Neuronal stem cell (in vitro differentiated cells): ENCODE measurements at regions not wholly inside any gene's neighbourhood (a gene's known extent, or its start where the extent isn't known, plus 50 kb on each side); places are given as distances from the start of the nearest gene placed in this dataset.

Source experiments
- DNase-seq: peaks from one replicate; pipeline ENCODE4 v3.0.0-alpha.2; 2013; ENCODE audit warnings: low spot score
- H2AFZ ChIP-seq: one replicate; pipeline ENCODE4 v1.6.1; 2013; ENCODE audit warnings: mild to moderate bottlenecking, low read length, inconsistent platforms
- H2AK5ac ChIP-seq: 2 replicates; pipeline ENCODE4 v1.6.1; 2013; ENCODE audit warnings: low read depth, mild to moderate bottlenecking, inconsistent platforms, low read length, moderate library complexity, mixed read lengths
- H2BK120ac ChIP-seq: 2 replicates; pipeline ENCODE4 v1.6.1; 2013; ENCODE audit warnings: low read depth, mild to moderate bottlenecking, inconsistent platforms, low read length, moderate library complexity, mixed read lengths
- H2BK12ac ChIP-seq: one replicate; pipeline ENCODE4 v1.6.1; 2013; ENCODE audit warnings: low read length, inconsistent platforms
- H2BK15ac ChIP-seq: 2 replicates; pipeline ENCODE4 v1.6.1; 2013; ENCODE audit warnings: mild to moderate bottlenecking, low read length, inconsistent platforms, mixed read lengths
- H2BK5ac ChIP-seq: one replicate; pipeline ENCODE4 v1.6.1; 2013; ENCODE audit warnings: inconsistent platforms, mild to moderate bottlenecking, low read length, moderate library complexity
- H3K14ac ChIP-seq: one replicate; pipeline ENCODE4 v1.6.1; 2013; ENCODE audit warnings: low read length, inconsistent platforms
- H3K18ac ChIP-seq: 2 replicates; pipeline ENCODE4 v1.6.1; 2013; ENCODE audit warnings: low read length, inconsistent platforms
- H3K23ac ChIP-seq: 2 replicates; pipeline ENCODE4 v1.6.1; 2013; ENCODE audit warnings: low read depth, mild to moderate bottlenecking, mixed read lengths, low read length, inconsistent platforms; ENCODE audit not compliant: poor library complexity
- H3K27ac ChIP-seq: replicated peaks from 3 replicates; pipeline ENCODE4 v1.5.1; 2013; ENCODE audit warnings: low read length, inconsistent platforms
- H3K27me3 ChIP-seq, 3 experiments: 2 replicates each; pipeline ENCODE4 v1.6.1; 2013; ENCODE audit warnings: low read length in 3 of 3, mild to moderate bottlenecking in 2 of 3, inconsistent platforms in 1 of 3, low read depth in 1 of 3, mixed read lengths in 1 of 3, moderate library complexity in 1 of 3; ENCODE audit not compliant: control insufficient read depth in 3 of 3, insufficient read depth in 3 of 3
- H3K36me3 ChIP-seq, 2 donors: replicated peaks in 1 of 2; 2 replicates each; pipeline ENCODE4 v1.6.1; 2013; ENCODE audit warnings: low read length in 2 of 2; ENCODE audit not compliant: control insufficient read depth in 2 of 2, insufficient read depth in 2 of 2
- H3K4ac ChIP-seq: 2 replicates; pipeline ENCODE4 v1.6.1; 2013; ENCODE audit warnings: inconsistent platforms, mild to moderate bottlenecking, low read length, moderate library complexity
- H3K4me1 ChIP-seq, 2 donors: 1 replicate in 1 of 2; 2 replicates in 1 of 2; pipeline ENCODE4 v1.6.1; 2013; ENCODE audit warnings: low read length in 2 of 2, low read depth in 1 of 2; ENCODE audit not compliant: control insufficient read depth in 2 of 2, insufficient read depth in 1 of 2
- H3K4me2 ChIP-seq: one replicate; pipeline ENCODE4 v1.6.1; 2013; ENCODE audit warnings: mild to moderate bottlenecking, low read length, inconsistent platforms; ENCODE audit not compliant: insufficient read depth, poor library complexity, severe bottlenecking
- H3K4me3 ChIP-seq, 2 donors: 2 replicates each; pipeline ENCODE4 v1.5.1; 2013; ENCODE audit warnings: low read length in 2 of 2, mild to moderate bottlenecking in 2 of 2, inconsistent platforms in 1 of 2, moderate library complexity in 1 of 2
- H3K79me1 ChIP-seq: one replicate; pipeline ENCODE4 v1.6.1; 2013; ENCODE audit warnings: low read depth, mild to moderate bottlenecking, inconsistent platforms, low read length, moderate library complexity
- H3K9ac ChIP-seq: one replicate; pipeline ENCODE4 v1.6.1; 2013; ENCODE audit warnings: mild to moderate bottlenecking, low read depth, low read length, inconsistent platforms; ENCODE audit not compliant: poor library complexity
- H3K9me3 ChIP-seq, 2 donors: replicated peaks in 1 of 2; 2 replicates each; pipeline versions ENCODE3 to v1.6.1; 2013; ENCODE audit warnings: low read length in 2 of 2, mild to moderate bottlenecking in 2 of 2, inconsistent platforms in 1 of 2, low read depth in 1 of 2, mixed read lengths in 1 of 2, moderate library complexity in 1 of 2; ENCODE audit not compliant: control insufficient read depth in 2 of 2, insufficient read depth in 1 of 2
- H4K8ac ChIP-seq: one replicate; pipeline ENCODE4 v1.6.1; 2013; ENCODE audit warnings: low read depth, mild to moderate bottlenecking, inconsistent platforms, low read length, moderate library complexity
- H4K91ac ChIP-seq: one replicate; pipeline ENCODE4 v1.6.1; 2013; ENCODE audit warnings: low read length, low read depth, mild to moderate bottlenecking, inconsistent platforms; ENCODE audit not compliant: poor library complexity
- WGBS, 2 donors: extraction: QIAGEN DNeasy Blood & Tissue Kit; methylation state at CpG; one replicate each; pipeline ENCODE4 v1.1.7; 2013; ENCODE audit warnings: missing lambda C conversion rate in 2 of 2, mixed read lengths in 1 of 2; ENCODE audit not compliant: insufficient read length in 2 of 2, insufficient replicate concordance in 1 of 2; ENCODE audit errors: extremely low coverage in 2 of 2; 5-methylcytosine and 5-hydroxymethylcytosine counted together

GRCh38 chr12:58980768-58981167 is 60.5 kb upstream of the LRIG3 start:
- no peak overlapping the region for H2BK5ac ChIP-seq
- DNase-seq = no peak
- H2BK12ac ChIP-seq = no peak overlapping the region
- H3K4me3 ChIP-seq = no peak overlapping the region
- no peak overlapping the region for H3K4ac ChIP-seq
- no peaks in the 10 kb centered on the region for H3K27me3 ChIP-seq
- H3K36me3 ChIP-seq = no peaks in the 10 kb centered on the region
- H3K9me3 ChIP-seq = no peaks in the 10 kb centered on the region
- H3K4me1 ChIP-seq = no peaks in the 10 kb centered on the region
- H4K8ac ChIP-seq = no peak overlapping the region
- H3K9ac ChIP-seq = no peak overlapping the region
- H3K14ac ChIP-seq = no peak overlapping the region
- H3K18ac ChIP-seq = no peak overlapping the region
- no peaks in the 10 kb centered on the region for H3K79me1 ChIP-seq
- WGBS, 2 donors = no CpG with 5 or more reads among the region's 1 CpG
- H2AK5ac ChIP-seq = no peak overlapping the region
- H4K91ac ChIP-seq = no peak overlapping the region
- no peak overlapping the region for H3K23ac ChIP-seq
- H2BK120ac ChIP-seq = no peak overlapping the region
- no peak overlapping the region for H3K4me2 ChIP-seq
- H3K27ac ChIP-seq = no peak overlapping the region
- H2BK15ac ChIP-seq = no peak overlapping the region
- no peak overlapping the region for H2AFZ ChIP-seq

GRCh38 chr12:58978717-58979116 is 58.4 kb upstream of the LRIG3 start:
- Histone ChIP-seq H3K4me3 (no peak overlapping the region), H3K23ac (no peak overlapping the region), H2AFZ (no peak overlapping the region), H4K91ac (no peak overlapping the region), H4K8ac (no peak overlapping the region), H3K9me3 (no peaks in the 10 kb centered on the region), H3K9ac (peak overlapping the region; percentile 44), H2BK120ac (no peak overlapping the region), H2BK5ac (no peak overlapping the region), H3K4ac (no peak overlapping the region), H2BK15ac (no peak overlapping the region), H3K18ac (no peak overlapping the region), H3K4me1 (no peaks in the 10 kb centered on the region), H2BK12ac (no peak overlapping the region), H3K4me2 (no peak overlapping the region), H2AK5ac (no peak overlapping the region), H3K79me1 (no peaks in the 10 kb centered on the region), H3K36me3 (no peaks in the 10 kb centered on the region), H3K14ac (no peak overlapping the region), H3K27ac (no peak overlapping the region), H3K27me3 (no peaks in the 10 kb centered on the region)
- no CpG with 5 or more reads among the region's 3 CpGs for WGBS, 2 donors
- DNase-seq = no peak

- no peak overlapping the region for H3K9ac ChIP-seq
- no peak overlapping the region for H3K23ac ChIP-seq
- H2BK15ac ChIP-seq = no peak overlapping the region
- H2BK12ac ChIP-seq = no peak overlapping the region
- H3K18ac ChIP-seq = no peak overlapping the region
- no peaks in the 10 kb centered on the region for H3K36me3 ChIP-seq
- no peak overlapping the region for H3K4me3 ChIP-seq
- H4K91ac ChIP-seq = no peak overlapping the region
- H2BK120ac ChIP-seq = no peak overlapping the region
- no peak overlapping the region for H3K4me2 ChIP-seq
- no peak overlapping the region for H2BK5ac ChIP-seq
- H4K8ac ChIP-seq = no peak overlapping the region
- DNase-seq = no peak
- H3K27me3 ChIP-seq = no peaks in the 10 kb centered on the region
- H2AFZ ChIP-seq = no peak overlapping the region
- no peak overlapping the region for H3K14ac ChIP-seq
- H3K27ac ChIP-seq = no peak overlapping the region
- H3K79me1 ChIP-seq = no peaks in the 10 kb centered on the region
- no peaks in the 10 kb centered on the region for H3K9me3 ChIP-seq
- no peak overlapping the region for H2AK5ac ChIP-seq
- H3K4me1 ChIP-seq = no peaks in the 10 kb centered on the region
- no peak overlapping the region for H3K4ac ChIP-seq
- no CpG with 5 or more reads among the region's 4 CpGs for WGBS, 2 donors
Observed at GRCh38 chr12:58977476-58977875, 57.2 kb upstream of the LRIG3 start.

GRCh38 chr12:58976146-58976545 is 55.8 kb upstream of the LRIG3 start:
- Histone ChIP-seq H2BK12ac (no peak overlapping the region), H4K91ac (no peak overlapping the region), H3K14ac (no peak overlapping the region), H3K36me3 (no peaks in the 10 kb centered on the region), H3K9me3 (no peaks in the 10 kb centered on the region), H3K18ac (peak overlapping the region; percentile 68), H3K27ac (no peak overlapping the region), H2AK5ac (no peak overlapping the region), H3K4me3 (no peak overlapping the region), H3K9ac (no peak overlapping the region), H3K4me2 (no peak overlapping the region), H2BK15ac (no peak overlapping the region), H3K4me1 (no peaks in the 10 kb centered on the region), H2BK5ac (no peak overlapping the region), H3K27me3 (no peaks in the 10 kb centered on the region), H3K79me1 (no peaks in the 10 kb centered on the region), H3K4ac (no peak overlapping the region), H4K8ac (no peak overlapping the region), H2BK120ac (no peak overlapping the region), H2AFZ (no peak overlapping the region), H3K23ac (no peak overlapping the region)
- no CpG with 5 or more reads among the region's 2 CpGs for WGBS, 2 donors
- DNase-seq = no peak
